ENCODE measurements at regions not wholly inside any gene's neighbourhood (a gene's known extent, or its start where the extent isn't known, plus 50 kb on each side); places are given as distances from the start of the nearest gene placed in this dataset.

- Mint-ChIP-seq H3K27ac (no peak overlapping the region), H3K27me3 (peaks cover 2% of the 10 kb centered on the region), H3K36me3 (ENCODE audit: low read depth) (no peaks in the 10 kb centered on the region), H3K4me3 (no peak overlapping the region), H3K9me3 (no peaks in the 10 kb centered on the region), H3K4me1 (ENCODE audit: low read depth) (no peaks in the 10 kb centered on the region)
- intact Hi-C loops (cut with micrococcal nuclease) = no loop called here
Measured at GRCh38 chr2:71857636-71858035, 290.0 kb downstream of the CYP26B1 start.

GRCh38 chr2:71856773-71857525 lies 290.7 kb downstream of the CYP26B1 start:
- Mint-ChIP-seq H3K9me3 (no peaks in the 10 kb centered on the region), H3K36me3 (ENCODE audit: low read depth) (no peaks in the 10 kb centered on the region), H3K27ac (no peak overlapping the region), H3K27me3 (peaks cover 9% of the 10 kb centered on the region), H3K4me1 (ENCODE audit: low read depth) (no peaks in the 10 kb centered on the region), H3K4me3 (no peak overlapping the region)
- intact Hi-C loops (cut with micrococcal nuclease) = no loop called here

- intact Hi-C loops (cut with micrococcal nuclease) = no loop called here
- H3K27me3 Mint-ChIP-seq = peaks cover 20% of the 10 kb centered on the region
- no peaks in the 10 kb centered on the region for H3K4me1 Mint-ChIP-seq (ENCODE audit: low read depth)
- no peaks in the 10 kb centered on the region for H3K36me3 Mint-ChIP-seq (ENCODE audit: low read depth)
- no peak overlapping the region for H3K27ac Mint-ChIP-seq
- no peaks in the 10 kb centered on the region for H3K9me3 Mint-ChIP-seq
- no peak overlapping the region for H3K4me3 Mint-ChIP-seq
Measured at GRCh38 chr2:71853858-71854257, 293.8 kb downstream of the CYP26B1 start.

DNA sequence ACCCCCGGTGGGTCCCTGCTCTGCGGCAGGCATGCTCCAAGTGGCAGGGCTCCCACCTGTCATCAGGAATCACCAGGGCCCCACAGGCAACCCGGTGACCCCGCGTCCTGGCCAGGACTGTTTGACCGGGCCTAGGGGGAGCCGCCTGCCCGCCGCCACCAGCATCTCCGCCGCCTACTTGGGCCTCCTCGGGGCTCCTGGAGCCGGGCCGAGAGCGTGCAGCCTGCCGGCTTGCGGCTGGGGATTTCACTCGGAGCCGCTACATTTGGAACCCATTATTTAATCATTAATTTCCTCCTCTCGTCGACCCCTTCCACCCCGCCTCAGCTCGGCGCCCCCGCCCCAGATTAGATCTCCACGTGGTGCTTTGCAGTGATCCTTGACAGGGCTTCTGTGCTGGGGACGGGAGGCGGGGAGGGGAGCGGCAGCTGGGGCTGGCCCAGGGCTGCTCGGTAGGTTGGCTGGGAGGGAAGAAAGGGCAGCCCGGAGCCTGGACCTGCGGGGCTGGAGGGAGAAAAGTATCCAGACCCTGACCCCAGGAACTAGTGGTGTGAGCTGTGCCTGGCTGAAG lies 295.4 kb downstream of the CYP26B1 start:
- Mint-ChIP-seq H3K27ac (no peak overlapping the region), H3K4me3 (no peak overlapping the region)

DNA sequence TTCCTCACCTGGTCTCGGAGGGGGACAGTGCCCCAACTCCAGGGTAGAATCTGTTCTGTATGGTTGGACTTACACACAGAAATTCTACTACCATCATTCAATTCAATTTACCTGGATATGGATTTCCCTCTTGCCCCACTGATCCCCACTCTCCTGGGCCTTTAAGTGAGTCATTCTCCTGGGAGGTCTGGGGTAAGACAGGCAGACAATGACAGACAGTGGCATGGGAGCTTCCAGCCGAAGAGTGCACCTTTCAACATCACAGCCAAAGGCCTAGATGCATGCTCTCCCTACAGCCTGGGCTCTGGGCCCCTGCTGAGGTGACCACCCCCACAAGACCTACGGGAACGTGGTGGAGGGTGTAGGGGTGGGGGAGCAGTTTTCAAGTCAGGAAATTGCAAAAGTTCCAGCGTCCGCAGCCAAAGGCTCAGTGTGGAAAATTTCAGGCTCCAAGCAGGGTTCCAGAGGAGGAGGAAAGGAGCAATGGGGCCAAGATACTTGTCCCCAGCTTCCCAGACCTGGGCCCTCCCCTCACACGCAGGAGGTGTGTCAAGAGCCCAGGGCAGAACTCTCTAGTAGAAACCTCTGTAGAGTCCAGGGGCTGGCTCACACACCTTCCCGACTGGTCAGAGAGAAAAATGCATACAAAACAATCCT lies 296.4 kb downstream of the CYP26B1 start:
- H3K36me3 Mint-ChIP-seq (ENCODE audit: low read depth) = no peaks in the 10 kb centered on the region
- no peaks in the 10 kb centered on the region for H3K4me1 Mint-ChIP-seq (ENCODE audit: low read depth)
- intact Hi-C loops (cut with micrococcal nuclease) = no loop called here
- peaks cover 20% of the 10 kb centered on the region for H3K27me3 Mint-ChIP-seq
- no peak overlapping the region for H3K27ac Mint-ChIP-seq
- no peak overlapping the region for H3K4me3 Mint-ChIP-seq
- H3K9me3 Mint-ChIP-seq = no peaks in the 10 kb centered on the region

More for the DNA sequence above, 295.4 kb downstream of the CYP26B1 start:
- intact Hi-C loops (cut with micrococcal nuclease) = no loop called here
- Mint-ChIP-seq H3K9me3 (no peaks in the 10 kb centered on the region), H3K4me1 (ENCODE audit: low read depth) (no peaks in the 10 kb centered on the region), H3K36me3 (ENCODE audit: low read depth) (no peaks in the 10 kb centered on the region), H3K27me3 (peaks cover 20% of the 10 kb centered on the region)

GRCh38 chr2:71850306-71850801 lies 297.3 kb downstream of the CYP26B1 start:
- no peaks in the 10 kb centered on the region for H3K4me1 Mint-ChIP-seq (ENCODE audit: low read depth)
- no peak overlapping the region for H3K4me3 Mint-ChIP-seq

GRCh38 chr2:71849607-71850305 lies 297.9 kb downstream of the CYP26B1 start:
- no peak overlapping the region for H3K4me3 Mint-ChIP-seq
- H3K9me3 Mint-ChIP-seq = no peaks in the 10 kb centered on the region
- no peaks in the 10 kb centered on the region for H3K36me3 Mint-ChIP-seq (ENCODE audit: low read depth)
- intact Hi-C loops (cut with micrococcal nuclease) = no loop called here
- H3K27ac Mint-ChIP-seq = no peak overlapping the region
- peaks cover 20% of the 10 kb centered on the region for H3K27me3 Mint-ChIP-seq
- no peaks in the 10 kb centered on the region for H3K4me1 Mint-ChIP-seq (ENCODE audit: low read depth)

More at GRCh38 chr2:71850306-71850801, 297.3 kb downstream of the CYP26B1 start:
- intact Hi-C loops (cut with micrococcal nuclease) = no loop called here
- H3K27me3 Mint-ChIP-seq = peaks cover 20% of the 10 kb centered on the region
- H3K36me3 Mint-ChIP-seq (ENCODE audit: low read depth) = no peaks in the 10 kb centered on the region
- H3K27ac Mint-ChIP-seq = no peak overlapping the region
- no peaks in the 10 kb centered on the region for H3K9me3 Mint-ChIP-seq

DNA sequence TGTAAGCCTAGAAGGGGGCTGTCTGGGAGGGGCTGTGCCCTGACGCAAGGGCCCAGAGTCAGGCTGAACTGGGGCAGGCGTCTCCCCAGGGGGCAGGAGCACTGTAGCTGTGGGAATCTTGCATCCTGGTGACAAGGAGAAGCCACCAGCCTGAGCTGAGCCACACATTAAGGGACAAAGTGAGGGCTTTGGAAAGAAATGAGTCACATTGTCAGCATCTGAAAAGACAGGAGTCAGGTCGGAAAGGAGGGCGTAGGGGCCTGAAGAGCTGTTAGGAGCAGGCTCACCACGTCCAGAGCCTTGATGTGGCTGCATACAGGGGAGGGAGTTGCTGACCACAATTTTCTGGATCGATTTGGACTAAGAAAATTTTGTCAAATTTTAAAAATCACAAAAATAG lies 298.6 kb downstream of the CYP26B1 start:
- Mint-ChIP-seq H3K36me3 (ENCODE audit: low read depth) (no peaks in the 10 kb centered on the region), H3K4me1 (ENCODE audit: low read depth) (no peaks in the 10 kb centered on the region), H3K27me3 (peaks cover 20% of the 10 kb centered on the region), H3K4me3 (no peak overlapping the region), H3K9me3 (no peaks in the 10 kb centered on the region), H3K27ac (no peak overlapping the region)
- intact Hi-C loops (cut with micrococcal nuclease) = no loop called here

GRCh38 chr2:71846669-71847291 lies 300.9 kb downstream of the CYP26B1 start:
- Mint-ChIP-seq H3K27me3 (peaks cover 9% of the 10 kb centered on the region), H3K36me3 (ENCODE audit: low read depth) (no peaks in the 10 kb centered on the region), H3K4me3 (no peak overlapping the region), H3K4me1 (ENCODE audit: low read depth) (no peaks in the 10 kb centered on the region), H3K27ac (no peak overlapping the region), H3K9me3 (no peaks in the 10 kb centered on the region)
- intact Hi-C loops (cut with micrococcal nuclease) = no loop called here

- H3K27me3 Mint-ChIP-seq = peaks cover 3% of the 10 kb centered on the region
- H3K36me3 Mint-ChIP-seq (ENCODE audit: low read depth) = no peaks in the 10 kb centered on the region
- intact Hi-C loops (cut with micrococcal nuclease) = no loop called here
- H3K9me3 Mint-ChIP-seq = no peaks in the 10 kb centered on the region
- H3K4me3 Mint-ChIP-seq = no peak overlapping the region
- no peaks in the 10 kb centered on the region for H3K4me1 Mint-ChIP-seq (ENCODE audit: low read depth)
- no peak overlapping the region for H3K27ac Mint-ChIP-seq
Measured at GRCh38 chr2:71846072-71846471, 301.6 kb downstream of the CYP26B1 start.

- Mint-ChIP-seq H3K4me3 (no peak overlapping the region), H3K4me1 (ENCODE audit: low read depth) (no peaks in the 10 kb centered on the region), H3K27ac (no peak overlapping the region), H3K36me3 (ENCODE audit: low read depth) (no peaks in the 10 kb centered on the region), H3K9me3 (no peaks in the 10 kb centered on the region), H3K27me3 (peaks cover 2% of the 10 kb centered on the region)
- intact Hi-C loops (cut with micrococcal nuclease) = no loop called here
Measured at GRCh38 chr2:71844967-71845366, 302.7 kb downstream of the CYP26B1 start.

GRCh38 chr2:71843391-71843850 lies 304.2 kb downstream of the CYP26B1 start:
- H3K27ac Mint-ChIP-seq = no peak overlapping the region
- no peaks in the 10 kb centered on the region for H3K4me1 Mint-ChIP-seq (ENCODE audit: low read depth)
- intact Hi-C loops (cut with micrococcal nuclease) = no loop called here
- no peak overlapping the region for H3K4me3 Mint-ChIP-seq
- H3K27me3 Mint-ChIP-seq = peaks cover 2% of the 10 kb centered on the region
- no peaks in the 10 kb centered on the region for H3K9me3 Mint-ChIP-seq
- no peaks in the 10 kb centered on the region for H3K36me3 Mint-ChIP-seq (ENCODE audit: low read depth)

GRCh38 chr2:71842744-71843143 lies 304.9 kb downstream of the CYP26B1 start:
- Mint-ChIP-seq H3K4me3 (no peak overlapping the region), H3K27ac (no peak overlapping the region), H3K9me3 (no peaks in the 10 kb centered on the region), H3K4me1 (ENCODE audit: low read depth) (no peaks in the 10 kb centered on the region), H3K36me3 (ENCODE audit: low read depth) (no peaks in the 10 kb centered on the region), H3K27me3 (peaks cover 2% of the 10 kb centered on the region)
- intact Hi-C loops (cut with micrococcal nuclease) = no loop called here
